ENCODE measurements at regions not wholly inside any gene's neighbourhood (a gene's known extent, or its start where the extent isn't known, plus 50 kb on each side); places are given as distances from the start of the nearest gene placed in this dataset.

- no peaks in the 10 kb centered on the region for H3K36me3 ChIP-seq (ENCODE audit: insufficient read depth)
- H3K79me2 ChIP-seq (replicated peaks; ENCODE audit: insufficient read depth), result no peaks in the 10 kb centered on the region
- TF ChIP-seq ZNF462 (CRISPR knock-in tag; IDR thresholded peaks at IDR 0.05) (no peak), CREB1 (CRISPR knock-in tag; IDR thresholded peaks at IDR 0.05; ENCODE audit: low read depth) (no peak), EZH2phosphoT487 (IDR thresholded peaks at IDR 0.05; ENCODE audit: unreplicated experiment) (no peak), CTCF (conservative IDR thresholded peaks at IDR 0.05; ENCODE audit: low read depth in 2 of 2) (no peak), EZH2 (IDR thresholded peaks at IDR 0.05; ENCODE audit: low read depth, unreplicated experiment) (no peak), ZNF114 (CRISPR knock-in tag; IDR thresholded peaks at IDR 0.05) (no peak), JUNB (IDR thresholded peaks at IDR 0.05; ENCODE audit: unreplicated experiment) (no peak)
- peaks cover 3% of the 10 kb centered on the region; the same call in 2 of the 3 replicates for H3K4me1 Mint-ChIP-seq
- H3F3A ChIP-seq (replicated peaks; ENCODE audit: low read depth), result no peaks in the 10 kb centered on the region
- H3K27me3 ChIP-seq (ENCODE audit: insufficient read depth), result no peaks in the 10 kb centered on the region
- no peak overlapping the region for H3K27ac Mint-ChIP-seq
- no peak overlapping the region for H2AFZ ChIP-seq
- DNase-seq (ENCODE audit: low spot score), result no peak
- H4K20me1 ChIP-seq (replicated peaks; ENCODE audit: insufficient read depth), result no peaks in the 10 kb centered on the region
- H3K27me3 Mint-ChIP-seq (ENCODE audit: insufficient read depth, low read depth, poor library complexity), result no peaks in the 10 kb centered on the region
- no peak overlapping the region for H3K27ac ChIP-seq (ENCODE audit: low read depth)
- no peaks in the 10 kb centered on the region for H3K4me1 ChIP-seq (ENCODE audit: insufficient read depth)
- peaks cover 3% of the 10 kb centered on the region; the same call in 1 of the 3 replicates for H3K9me3 Mint-ChIP-seq
- no peak overlapping the region for H3K4me3 Mint-ChIP-seq
- H3K36me3 Mint-ChIP-seq (ENCODE audit: low read depth), result no peaks in the 10 kb centered on the region
- ATAC-seq, result no peak
- H3K4me3 ChIP-seq, result no peak overlapping the region
- no peak overlapping the region for H3K4me2 ChIP-seq
- 0 out of 2 replicates have a peak, but pooled peaks cover 7% of the 10 kb centered on the region for H3K9me2 ChIP-seq (ENCODE audit: insufficient read depth)
Measured at GRCh38 chr12:93202688-93203087, 175.0 kb upstream of the NUDT4 start.
